ENCODE measurements at regions not wholly inside any gene's neighbourhood (a gene's known extent, or its start where the extent isn't known, plus 50 kb on each side); places are given as distances from the start of the nearest gene placed in this dataset.

DNA sequence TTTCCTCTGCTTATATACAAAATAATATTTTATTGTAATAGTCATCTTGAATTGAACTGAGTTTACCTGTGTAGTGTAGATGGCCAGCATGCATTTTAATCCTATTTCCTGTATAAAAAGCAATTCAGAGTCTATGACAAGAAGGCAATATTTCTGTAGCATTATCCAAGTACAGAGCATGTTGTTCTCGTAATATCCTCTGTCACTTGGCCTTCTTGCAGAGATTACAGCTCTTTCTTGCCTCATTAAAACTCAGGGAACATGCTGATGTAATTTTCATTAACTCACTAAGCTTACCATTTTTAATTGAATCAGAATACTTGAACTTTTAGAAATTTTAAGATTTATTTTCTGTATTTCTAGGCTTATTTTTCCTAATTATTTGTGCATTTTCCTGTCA is 203.3 kb upstream of the AGTR1 start:
- TF ChIP-seq, protein P1, sequence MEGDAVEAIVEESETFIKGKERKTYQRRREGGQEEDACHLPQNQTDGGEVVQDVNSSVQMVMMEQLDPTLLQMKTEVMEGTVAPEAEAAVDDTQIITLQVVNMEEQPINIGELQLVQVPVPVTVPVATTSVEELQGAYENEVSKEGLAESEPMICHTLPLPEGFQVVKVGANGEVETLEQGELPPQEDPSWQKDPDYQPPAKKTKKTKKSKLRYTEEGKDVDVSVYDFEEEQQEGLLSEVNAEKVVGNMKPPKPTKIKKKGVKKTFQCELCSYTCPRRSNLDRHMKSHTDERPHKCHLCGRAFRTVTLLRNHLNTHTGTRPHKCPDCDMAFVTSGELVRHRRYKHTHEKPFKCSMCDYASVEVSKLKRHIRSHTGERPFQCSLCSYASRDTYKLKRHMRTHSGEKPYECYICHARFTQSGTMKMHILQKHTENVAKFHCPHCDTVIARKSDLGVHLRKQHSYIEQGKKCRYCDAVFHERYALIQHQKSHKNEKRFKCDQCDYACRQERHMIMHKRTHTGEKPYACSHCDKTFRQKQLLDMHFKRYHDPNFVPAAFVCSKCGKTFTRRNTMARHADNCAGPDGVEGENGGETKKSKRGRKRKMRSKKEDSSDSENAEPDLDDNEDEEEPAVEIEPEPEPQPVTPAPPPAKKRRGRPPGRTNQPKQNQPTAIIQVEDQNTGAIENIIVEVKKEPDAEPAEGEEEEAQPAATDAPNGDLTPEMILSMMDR (optimal IDR thresholded peaks at IDR 0.05 in 1 of 3, IDR thresholded peaks at IDR 0.05 in 1 of 3, conservative IDR thresholded peaks at IDR 0.05 in 1 of 3; ENCODE audit: extremely low read depth in 1 of 3, insufficient read depth in 2 of 3, low read length in 3 of 3): no peak
- TF ChIP-seq EZH2 (IDR thresholded peaks at IDR 0.05; ENCODE audit: low read length): no peak

All from keratinocyte (primary cell).